ENCODE measurements at regions not wholly inside any gene's neighbourhood (a gene's known extent, or its start where the extent isn't known, plus 50 kb on each side); places are given as distances from the start of the nearest gene placed in this dataset.

GRCh38 chr5:110055302-110055701, 365.6 kb downstream of the MAN2A1 start:
- TF ChIP-seq CTCF (conservative IDR thresholded peaks at IDR 0.05; ENCODE audit: low read length), result no peak
- TF ChIP-seq EZH2phosphoT487 (IDR thresholded peaks at IDR 0.05; ENCODE audit: borderline replicate concordance, low read depth, low read length), result no peak
